ENCODE measurements at regions not wholly inside any gene's neighbourhood (a gene's known extent, or its start where the extent isn't known, plus 50 kb on each side); places are given as distances from the start of the nearest gene placed in this dataset.

DNA sequence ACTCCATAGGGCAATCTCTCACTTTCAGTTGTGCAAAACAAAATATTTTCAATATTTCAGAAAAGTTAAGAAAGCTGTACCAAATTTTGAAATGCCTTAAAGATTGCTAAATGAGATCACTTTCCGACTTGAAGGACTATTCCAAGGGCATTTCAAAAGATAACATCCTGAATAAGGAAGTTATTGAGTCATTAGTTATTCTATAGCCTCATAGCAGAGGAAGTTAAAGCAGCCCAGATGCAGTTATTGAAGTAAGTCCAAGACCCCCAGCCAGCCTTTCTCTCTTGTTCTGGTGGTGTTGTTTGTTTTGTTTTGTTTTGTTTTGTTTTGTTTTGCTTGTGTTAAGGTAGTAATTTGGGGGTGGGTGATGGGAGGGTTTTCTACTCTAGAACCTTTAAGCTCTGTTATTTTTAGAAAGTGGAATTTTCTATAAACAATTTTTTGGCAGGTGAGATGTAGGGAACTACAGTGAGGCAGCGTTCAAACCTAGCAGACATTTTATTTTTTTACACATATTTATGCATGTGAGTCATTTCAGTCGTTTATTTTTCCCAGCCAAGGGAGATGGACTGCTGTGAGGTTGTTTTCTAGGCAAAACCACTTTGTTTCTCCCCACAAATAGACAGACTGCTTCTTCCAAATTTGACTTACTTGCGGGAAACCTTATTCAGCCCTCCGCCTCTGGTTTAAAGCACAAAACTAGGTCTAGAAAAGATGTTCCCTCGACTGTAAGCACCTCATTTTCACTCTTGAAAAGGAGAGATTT, 216.3 kb upstream of the ARPP21 start:
- CTCF ChIA-PET, result interaction anchor here (0.7 to 1.8 kb wide), 6 partner anchors 11 to 510 kb away, joined by 3 to 5 read pairs (median 4); no protein-coding TSS in a partner anchor
- H3K9ac ChIP-seq (replicated peaks; ENCODE audit: extremely low read depth, insufficient read depth, low read length), result peak overlapping the region; percentile 0

More for the DNA sequence above, 216.3 kb upstream of the ARPP21 start:
- Histone ChIP-seq H3K4me3 (replicated peaks in 1 of 3; ENCODE audit: insufficient read depth in 1 of 3, low read depth in 1 of 3, low read length in 3 of 3) (peak overlapping the region in 1 of 3 experiments; percentile 18), H3K4me1 (ENCODE audit: control insufficient read depth, extremely low read depth, insufficient read depth, low read length) (peaks cover 16% of the 10 kb centered on the region), H3K27me3 (ENCODE audit: control insufficient read depth in 2 of 2, insufficient read depth in 2 of 2, low read length in 2 of 2) (peaks cover 18 to 20% of the 10 kb centered on the region in 2 experiments), H3K36me3 (ENCODE audit: control insufficient read depth in 2 of 2, extremely low read depth in 1 of 2, insufficient read depth in 2 of 2, low read length in 2 of 2) (no peaks in the 10 kb centered on the region), H3K4me2 (ENCODE audit: insufficient read depth, low read length) (peak overlapping the region; percentile 62), H2AFZ (ENCODE audit: low read depth, low read length) (peak overlapping the region; percentile 1), H3K9me1 (replicated peaks; ENCODE audit: control insufficient read depth, extremely low read depth, insufficient read depth, low read length) (no peaks in the 10 kb centered on the region), H4K20me1 (replicated peaks; ENCODE audit: control insufficient read depth, extremely low read depth, insufficient read depth, low read length) (no peaks in the 10 kb centered on the region), H3K9me3 (replicated peaks; ENCODE audit: control insufficient read depth, insufficient read depth, low read length) (no peaks in the 10 kb centered on the region), H3K27ac (ENCODE audit: insufficient read depth, low read depth, low read length) (peak overlapping the region; percentile 32), H3K79me2 (ENCODE audit: control insufficient read depth, insufficient read depth, low read length) (no peaks in the 10 kb centered on the region)
- peak; percentile 81 for DNase-seq (ENCODE audit: low read depth, low spot score)
- BruUV-seq (replicated peaks), result TSS peak; percentile 87
- no peak for TF ChIP-seq MYC (IDR thresholded peaks at IDR 0.05; ENCODE audit: low read depth, low read length)
- TF ChIP-seq POLR2A (IDR thresholded peaks at IDR 0.05; ENCODE audit: low read depth, low read length), result no peak
- TF ChIP-seq POLR2AphosphoS5 (IDR thresholded peaks at IDR 0.05; ENCODE audit: insufficient read depth, low read depth, low read length), result peak; percentile 74
- TF ChIP-seq FOS (IDR thresholded peaks at IDR 0.05; ENCODE audit: borderline replicate concordance, insufficient read depth, low read length), result peak; percentile 64
- peak; percentile 72 for TF ChIP-seq JUN (IDR thresholded peaks at IDR 0.05; ENCODE audit: borderline replicate concordance, insufficient read depth, insufficient read length, low read depth)
- TF ChIP-seq, protein P1, sequence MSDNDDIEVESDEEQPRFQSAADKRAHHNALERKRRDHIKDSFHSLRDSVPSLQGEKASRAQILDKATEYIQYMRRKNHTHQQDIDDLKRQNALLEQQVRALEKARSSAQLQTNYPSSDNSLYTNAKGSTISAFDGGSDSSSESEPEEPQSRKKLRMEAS (IDR thresholded peaks at IDR 0.05; ENCODE audit: insufficient read depth, insufficient read length), result no peak
- TF ChIP-seq EZH2 (IDR thresholded peaks at IDR 0.05; ENCODE audit: borderline replicate concordance, low read depth, low read length, severe bottlenecking), result no peak
- peak; percentile 73 for TF ChIP-seq GATA2 (IDR thresholded peaks at IDR 0.05; ENCODE audit: insufficient read depth, insufficient read length, low read depth, low read length)
- TF ChIP-seq, protein P2, sequence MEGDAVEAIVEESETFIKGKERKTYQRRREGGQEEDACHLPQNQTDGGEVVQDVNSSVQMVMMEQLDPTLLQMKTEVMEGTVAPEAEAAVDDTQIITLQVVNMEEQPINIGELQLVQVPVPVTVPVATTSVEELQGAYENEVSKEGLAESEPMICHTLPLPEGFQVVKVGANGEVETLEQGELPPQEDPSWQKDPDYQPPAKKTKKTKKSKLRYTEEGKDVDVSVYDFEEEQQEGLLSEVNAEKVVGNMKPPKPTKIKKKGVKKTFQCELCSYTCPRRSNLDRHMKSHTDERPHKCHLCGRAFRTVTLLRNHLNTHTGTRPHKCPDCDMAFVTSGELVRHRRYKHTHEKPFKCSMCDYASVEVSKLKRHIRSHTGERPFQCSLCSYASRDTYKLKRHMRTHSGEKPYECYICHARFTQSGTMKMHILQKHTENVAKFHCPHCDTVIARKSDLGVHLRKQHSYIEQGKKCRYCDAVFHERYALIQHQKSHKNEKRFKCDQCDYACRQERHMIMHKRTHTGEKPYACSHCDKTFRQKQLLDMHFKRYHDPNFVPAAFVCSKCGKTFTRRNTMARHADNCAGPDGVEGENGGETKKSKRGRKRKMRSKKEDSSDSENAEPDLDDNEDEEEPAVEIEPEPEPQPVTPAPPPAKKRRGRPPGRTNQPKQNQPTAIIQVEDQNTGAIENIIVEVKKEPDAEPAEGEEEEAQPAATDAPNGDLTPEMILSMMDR (IDR thresholded peaks at IDR 0.05; ENCODE audit: extremely low read depth in 1 of 2, insufficient read depth in 1 of 2, low read depth in 1 of 2, low read length in 2 of 2), result no peak
- FAIRE-seq, result peak; percentile 70
- intact Hi-C loops (cut with micrococcal nuclease), result loop anchor here (1.0 to 5.0 kb wide), 5 partner anchors 40 to 509 kb away; no protein-coding TSS in a partner anchor
- dilution Hi-C loops (cut with MboI; ENCODE audit: extremely low pct_ligation_motif_present, low sequenced_read_pairs), result no loop called here
- POLR2A ChIA-PET, result no interaction called here

All from endothelial cell of umbilical vein (primary cell).